Ishikawa (cell line): ENCODE measurements at regions not wholly inside any gene's neighbourhood (a gene's known extent, or its start where the extent isn't known, plus 50 kb on each side); places are given as distances from the start of the nearest gene placed in this dataset.

ENCODE experiments used
- CEBPB ChIP-seq: IDR thresholded peaks from 2 replicates; pipeline ENCODE4 v1.6.1; 2012
- CREB1 ChIP-seq: IDR thresholded peaks from 2 replicates; pipeline ENCODE4 v1.6.1; 2012; ENCODE audit warnings: low read depth
- EGR1 ChIP-seq: IDR thresholded peaks from 2 replicates; pipeline ENCODE4 v1.6.1; 2012
- EP300 ChIP-seq: IDR thresholded peaks from 2 replicates; pipeline ENCODE4 v1.6.1; 2012; ENCODE audit warnings: borderline replicate concordance
- FOXM1 ChIP-seq: IDR thresholded peaks from 2 replicates; pipeline ENCODE4 v1.6.1; 2012; ENCODE audit warnings: low read depth, borderline replicate concordance
- NFIC ChIP-seq: IDR thresholded peaks from 2 replicates; pipeline ENCODE4 v1.6.1; 2012
- RAD21 ChIP-seq: IDR thresholded peaks from 2 replicates; pipeline ENCODE4 v1.6.1; 2012; ENCODE audit warnings: low read depth
- TAF1 ChIP-seq: IDR thresholded peaks from 2 replicates; pipeline ENCODE4 v1.6.1; 2012; ENCODE audit warnings: low read depth, mild to moderate bottlenecking
- TCF12 ChIP-seq: IDR thresholded peaks from 2 replicates; pipeline ENCODE4 v1.6.1; 2012; ENCODE audit warnings: low read depth
- TEAD4 ChIP-seq: IDR thresholded peaks from 2 replicates; pipeline ENCODE4 v1.6.1; 2012
- YY1 ChIP-seq: IDR thresholded peaks from 2 replicates; pipeline ENCODE4 v1.6.1; 2012; ENCODE audit warnings: low read depth
- ZBTB7A ChIP-seq: IDR thresholded peaks from 2 replicates; pipeline ENCODE4 v1.6.1; 2012; ENCODE audit warnings: low read depth
- TF ChIP-seq, protein P1 (sequence below): IDR thresholded peaks from 2 replicates; pipeline ENCODE4 v1.6.1; 2012; ENCODE audit warnings: low read depth, mild to moderate bottlenecking
- TF ChIP-seq, protein P2 (sequence below): IDR thresholded peaks from 2 replicates; pipeline ENCODE4 v1.6.1; 2012
- TF ChIP-seq, protein P3 (sequence below): IDR thresholded peaks from 2 replicates; pipeline ENCODE4 v1.6.1; 2012

DNA sequence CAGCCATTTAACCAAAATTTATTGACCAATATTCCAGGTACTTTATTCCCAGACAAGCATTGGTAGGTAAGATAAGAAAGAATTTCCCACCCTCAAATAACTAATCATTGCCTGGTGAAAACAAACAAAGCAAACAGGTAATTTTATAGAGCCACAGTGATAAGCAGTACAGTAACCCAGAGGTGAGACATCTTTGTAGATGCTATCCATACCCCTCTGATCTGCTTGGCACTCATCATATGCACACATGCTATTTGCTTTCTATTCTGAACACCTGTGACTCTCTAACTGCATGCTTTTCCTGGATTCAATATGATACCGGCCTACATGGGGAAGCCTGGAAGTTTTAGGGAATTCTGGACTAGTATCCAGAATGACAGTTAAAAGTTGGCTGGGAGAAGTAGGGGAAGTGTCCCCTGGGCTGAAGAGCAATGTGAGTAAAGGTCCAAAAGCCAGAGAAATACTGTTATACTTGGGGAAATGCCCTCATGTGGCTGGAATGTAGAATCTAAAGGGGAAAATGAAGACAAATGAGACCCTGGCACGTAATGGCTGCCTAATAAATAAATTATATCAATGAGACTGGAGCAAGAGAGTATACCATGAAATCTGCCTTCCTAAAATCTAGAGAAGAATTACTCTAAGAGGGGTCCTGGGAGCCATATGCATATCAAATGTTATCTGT, 243.8 kb upstream of the ADAMTSL1 start:
- no peak for TF ChIP-seq TAF1
- no peak for TF ChIP-seq TCF12
- TF ChIP-seq FOXM1, result no peak
- TF ChIP-seq EP300, result no peak
- no peak for TF ChIP-seq CEBPB
- TF ChIP-seq, protein P1, sequence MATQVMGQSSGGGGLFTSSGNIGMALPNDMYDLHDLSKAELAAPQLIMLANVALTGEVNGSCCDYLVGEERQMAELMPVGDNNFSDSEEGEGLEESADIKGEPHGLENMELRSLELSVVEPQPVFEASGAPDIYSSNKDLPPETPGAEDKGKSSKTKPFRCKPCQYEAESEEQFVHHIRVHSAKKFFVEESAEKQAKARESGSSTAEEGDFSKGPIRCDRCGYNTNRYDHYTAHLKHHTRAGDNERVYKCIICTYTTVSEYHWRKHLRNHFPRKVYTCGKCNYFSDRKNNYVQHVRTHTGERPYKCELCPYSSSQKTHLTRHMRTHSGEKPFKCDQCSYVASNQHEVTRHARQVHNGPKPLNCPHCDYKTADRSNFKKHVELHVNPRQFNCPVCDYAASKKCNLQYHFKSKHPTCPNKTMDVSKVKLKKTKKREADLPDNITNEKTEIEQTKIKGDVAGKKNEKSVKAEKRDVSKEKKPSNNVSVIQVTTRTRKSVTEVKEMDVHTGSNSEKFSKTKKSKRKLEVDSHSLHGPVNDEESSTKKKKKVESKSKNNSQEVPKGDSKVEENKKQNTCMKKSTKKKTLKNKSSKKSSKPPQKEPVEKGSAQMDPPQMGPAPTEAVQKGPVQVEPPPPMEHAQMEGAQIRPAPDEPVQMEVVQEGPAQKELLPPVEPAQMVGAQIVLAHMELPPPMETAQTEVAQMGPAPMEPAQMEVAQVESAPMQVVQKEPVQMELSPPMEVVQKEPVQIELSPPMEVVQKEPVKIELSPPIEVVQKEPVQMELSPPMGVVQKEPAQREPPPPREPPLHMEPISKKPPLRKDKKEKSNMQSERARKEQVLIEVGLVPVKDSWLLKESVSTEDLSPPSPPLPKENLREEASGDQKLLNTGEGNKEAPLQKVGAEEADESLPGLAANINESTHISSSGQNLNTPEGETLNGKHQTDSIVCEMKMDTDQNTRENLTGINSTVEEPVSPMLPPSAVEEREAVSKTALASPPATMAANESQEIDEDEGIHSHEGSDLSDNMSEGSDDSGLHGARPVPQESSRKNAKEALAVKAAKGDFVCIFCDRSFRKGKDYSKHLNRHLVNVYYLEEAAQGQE, result no peak
- TF ChIP-seq, protein P2, sequence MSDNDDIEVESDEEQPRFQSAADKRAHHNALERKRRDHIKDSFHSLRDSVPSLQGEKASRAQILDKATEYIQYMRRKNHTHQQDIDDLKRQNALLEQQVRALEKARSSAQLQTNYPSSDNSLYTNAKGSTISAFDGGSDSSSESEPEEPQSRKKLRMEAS, result no peak
- TF ChIP-seq YY1, result no peak
- TF ChIP-seq EGR1, result no peak
- no peak for TF ChIP-seq ZBTB7A
- TF ChIP-seq TEAD4, result no peak
- no peak for TF ChIP-seq CREB1
- TF ChIP-seq RAD21, result no peak
- TF ChIP-seq NFIC, result no peak
- TF ChIP-seq, protein P3, sequence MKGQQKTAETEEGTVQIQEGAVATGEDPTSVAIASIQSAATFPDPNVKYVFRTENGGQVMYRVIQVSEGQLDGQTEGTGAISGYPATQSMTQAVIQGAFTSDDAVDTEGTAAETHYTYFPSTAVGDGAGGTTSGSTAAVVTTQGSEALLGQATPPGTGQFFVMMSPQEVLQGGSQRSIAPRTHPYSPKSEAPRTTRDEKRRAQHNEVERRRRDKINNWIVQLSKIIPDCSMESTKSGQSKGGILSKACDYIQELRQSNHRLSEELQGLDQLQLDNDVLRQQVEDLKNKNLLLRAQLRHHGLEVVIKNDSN, result no peak

DNA sequence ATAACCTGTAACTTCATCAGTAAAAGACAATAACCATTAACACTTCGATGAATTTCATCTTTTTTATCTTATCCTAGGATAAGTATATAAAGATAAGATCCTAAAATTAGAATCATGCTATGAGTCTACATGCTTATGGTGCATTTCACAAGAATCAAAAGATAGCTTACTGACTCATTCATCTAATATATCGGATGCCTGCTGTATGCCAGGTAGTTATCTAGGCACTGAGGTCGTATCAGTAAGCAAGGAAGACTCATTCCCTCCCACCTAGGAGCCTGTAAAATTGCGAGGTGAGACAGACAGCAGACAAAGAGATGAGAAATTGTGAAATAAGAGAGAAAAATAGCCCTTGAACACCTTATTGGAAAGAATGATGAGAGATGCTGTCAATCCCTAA, 240.6 kb upstream of the ADAMTSL1 start:
- TF ChIP-seq TCF12, result no peak
- no peak for TF ChIP-seq FOXM1
- TF ChIP-seq CEBPB, result no peak
- no peak for TF ChIP-seq RAD21
- TF ChIP-seq ZBTB7A, result no peak
- TF ChIP-seq, protein P3, result no peak
- TF ChIP-seq YY1, result no peak
- TF ChIP-seq CREB1, result no peak
- TF ChIP-seq TAF1, result no peak
- no peak for TF ChIP-seq NFIC
- no peak for TF ChIP-seq EGR1
- TF ChIP-seq TEAD4, result no peak
- TF ChIP-seq, protein P1, result no peak
- TF ChIP-seq, protein P2, result no peak
- no peak for TF ChIP-seq EP300

DNA sequence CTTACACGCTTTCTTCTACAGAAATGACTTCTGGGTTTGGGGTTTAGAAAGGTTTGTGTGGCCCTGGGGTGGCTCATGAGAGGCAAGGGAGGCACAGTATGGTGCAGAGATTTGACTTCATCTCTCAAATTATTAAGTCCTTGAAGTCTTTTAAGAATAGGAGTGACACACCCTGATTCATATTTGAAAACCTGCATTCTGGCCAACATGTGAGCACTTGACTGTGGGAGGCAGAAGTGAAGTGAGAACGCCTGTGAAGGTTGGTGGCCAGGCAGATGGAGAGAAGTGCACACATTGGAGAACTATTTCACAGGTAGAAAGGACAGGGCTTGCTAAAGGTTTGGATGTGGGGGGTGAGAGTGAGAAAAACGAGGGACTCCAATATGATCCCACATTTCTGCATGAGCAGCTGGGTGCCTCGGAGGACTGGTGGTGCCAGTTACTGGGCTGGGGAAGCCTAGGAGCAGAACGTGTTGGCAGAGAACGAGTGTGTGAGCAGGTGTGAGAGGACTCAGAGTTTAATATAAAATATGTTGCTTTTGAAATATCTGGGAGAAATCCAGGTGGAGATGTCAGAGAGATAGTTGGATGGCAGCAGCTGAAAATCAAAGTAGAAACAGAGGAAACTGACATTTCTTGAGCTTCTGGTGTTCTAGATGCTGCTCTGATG, 240.0 kb upstream of the ADAMTSL1 start:
- no peak for TF ChIP-seq TAF1
- no peak for TF ChIP-seq NFIC
- TF ChIP-seq, protein P2, result no peak
- TF ChIP-seq TCF12, result no peak
- no peak for TF ChIP-seq TEAD4
- TF ChIP-seq, protein P1, result no peak

DNA sequence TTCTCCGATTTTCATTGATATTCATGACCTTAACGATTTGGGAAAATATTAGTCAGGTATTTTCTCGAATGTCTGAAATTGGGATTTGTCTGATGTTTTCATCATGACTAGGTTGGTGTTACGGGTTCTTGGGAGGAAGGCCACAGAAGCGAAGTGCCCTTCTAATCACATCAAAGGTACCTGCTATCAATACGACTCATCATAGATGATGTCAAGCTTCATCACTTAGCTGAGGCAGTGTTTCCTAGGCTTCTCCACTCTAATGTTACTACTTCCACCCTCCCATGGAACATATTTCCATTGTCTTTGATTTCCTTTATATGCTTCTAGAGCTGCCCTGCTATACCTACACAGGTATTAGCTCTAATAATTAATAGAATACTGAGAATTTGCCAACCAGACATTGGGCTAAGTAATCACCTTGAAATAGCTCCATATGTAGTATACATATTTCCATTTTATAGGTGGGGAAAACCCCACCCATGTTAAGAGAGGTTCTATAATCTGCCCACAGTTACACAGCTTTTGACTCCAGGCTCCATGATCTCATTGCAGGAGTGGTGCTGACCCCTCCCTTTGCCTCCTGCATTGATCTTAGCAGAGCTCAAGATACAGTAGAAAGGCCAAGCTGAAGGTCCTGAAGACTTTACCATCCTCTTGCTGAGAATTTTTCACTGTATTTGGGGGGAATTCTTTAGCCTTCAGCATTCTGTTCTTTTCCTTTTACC, 238.6 kb upstream of the ADAMTSL1 start:
- TF ChIP-seq, protein P2, result no peak
- TF ChIP-seq, protein P3, result no peak
